Pulmonary artery endothelial cell (primary cell): ENCODE measurements at regions not wholly inside any gene's neighbourhood (a gene's known extent, or its start where the extent isn't known, plus 50 kb on each side); places are given as distances from the start of the nearest gene placed in this dataset.

Experiments
- DNase-seq: peaks from one replicate; pipeline ENCODE4 v3.0.0-alpha.2; 2011; ENCODE audit warnings: low read depth, low spot score

GRCh38 chr10:109504401-109504800 is 418.9 kb downstream of the XPNPEP1 start:
- DNase-seq, result no peak

GRCh38 chr10:109487691-109488090 is 435.6 kb downstream of the XPNPEP1 start:
- no peak for DNase-seq

- DNase-seq, result no peak
Observed at GRCh38 chr10:109480836-109481235, 442.5 kb downstream of the XPNPEP1 start.

- DNase-seq, result no peak
Observed at GRCh38 chr10:109475711-109476421, 447.4 kb downstream of the XPNPEP1 start.

DNA sequence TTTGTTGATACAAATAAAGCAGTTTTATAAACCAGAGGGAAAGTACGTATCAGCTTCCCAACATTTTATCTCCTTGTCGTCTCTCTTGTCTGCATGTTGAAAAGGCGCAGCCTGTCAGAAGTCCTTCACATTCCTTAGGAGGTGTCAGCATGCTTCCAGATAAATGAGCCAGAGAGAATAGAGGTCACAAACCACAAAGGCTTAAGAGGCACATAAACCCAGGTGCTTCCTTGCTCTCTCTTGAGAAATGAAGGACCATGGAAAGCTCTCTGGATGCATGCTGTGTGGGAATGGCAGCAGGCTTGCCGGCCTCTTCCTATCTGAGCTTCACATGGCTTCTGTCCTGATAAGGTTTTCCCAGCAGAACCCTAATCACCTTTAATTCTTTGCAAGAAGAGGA is 448.5 kb downstream of the XPNPEP1 start:
- DNase-seq, result no peak

DNA sequence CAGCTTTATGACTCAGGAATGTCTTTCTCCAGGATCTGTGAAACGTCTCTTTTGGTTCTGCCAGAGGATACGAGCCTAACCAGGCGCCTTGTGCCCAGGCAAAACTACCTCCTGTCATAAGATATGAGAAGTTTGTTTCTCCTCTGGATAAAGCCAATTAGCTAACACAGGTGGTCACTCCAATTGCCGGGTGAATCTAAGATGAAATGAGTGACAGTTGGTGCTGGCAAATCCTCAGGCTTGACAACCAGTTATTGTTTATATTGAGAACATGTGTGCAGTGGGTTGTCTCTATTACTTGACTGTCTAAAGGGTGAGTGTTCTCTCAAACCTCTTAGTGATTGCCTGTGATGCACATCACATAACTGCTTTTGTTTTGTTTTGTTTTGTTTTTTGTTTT is 449.1 kb downstream of the XPNPEP1 start:
- DNase-seq, result no peak

GRCh38 chr10:109467551-109467950 is 455.8 kb downstream of the XPNPEP1 start:
- DNase-seq, result no peak

- no peak for DNase-seq
Observed at GRCh38 chr10:109464949-109465348, 458.4 kb downstream of the XPNPEP1 start.

DNA sequence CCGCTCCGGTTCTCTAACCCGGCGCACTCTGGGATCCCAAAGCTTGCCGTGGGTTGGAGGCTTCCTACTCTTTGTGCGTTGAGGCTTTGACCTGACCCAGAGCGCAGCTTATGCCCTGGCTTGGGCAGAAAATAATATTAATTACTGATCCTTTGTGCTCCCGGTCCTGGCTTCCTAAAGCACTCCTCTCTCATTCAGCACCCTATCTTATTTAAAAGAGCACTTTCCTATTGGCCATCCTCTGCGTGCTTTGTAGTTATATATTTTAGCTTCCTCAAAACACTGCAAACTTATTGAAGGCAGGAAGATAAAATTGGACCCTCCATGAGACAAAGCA is 466.0 kb downstream of the XPNPEP1 start:
- DNase-seq, result no peak

GRCh38 chr10:109456566-109457301 is 466.6 kb downstream of the XPNPEP1 start:
- DNase-seq, result no peak

DNA sequence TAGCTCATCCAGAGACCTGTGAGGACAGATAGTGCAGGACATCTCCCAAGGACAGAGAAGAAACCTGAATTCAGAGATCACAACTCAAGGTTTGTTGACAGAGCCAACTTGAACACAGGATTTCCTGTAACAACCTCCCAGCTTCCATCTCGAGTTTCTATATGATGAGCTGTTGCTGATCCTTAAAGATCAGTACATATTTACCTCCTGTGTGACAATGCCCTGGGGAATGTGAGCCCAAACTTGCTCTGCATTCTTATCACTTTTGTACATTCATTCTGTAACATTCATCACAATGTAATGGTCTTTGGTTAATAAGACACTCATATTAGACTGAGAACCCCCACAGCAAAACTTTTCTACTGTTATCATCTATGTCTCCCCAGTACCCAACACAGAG is 468.6 kb downstream of the XPNPEP1 start:
- no peak for DNase-seq

GRCh38 chr10:109451879-109452278 is 471.4 kb downstream of the XPNPEP1 start:
- no peak for DNase-seq

DNA sequence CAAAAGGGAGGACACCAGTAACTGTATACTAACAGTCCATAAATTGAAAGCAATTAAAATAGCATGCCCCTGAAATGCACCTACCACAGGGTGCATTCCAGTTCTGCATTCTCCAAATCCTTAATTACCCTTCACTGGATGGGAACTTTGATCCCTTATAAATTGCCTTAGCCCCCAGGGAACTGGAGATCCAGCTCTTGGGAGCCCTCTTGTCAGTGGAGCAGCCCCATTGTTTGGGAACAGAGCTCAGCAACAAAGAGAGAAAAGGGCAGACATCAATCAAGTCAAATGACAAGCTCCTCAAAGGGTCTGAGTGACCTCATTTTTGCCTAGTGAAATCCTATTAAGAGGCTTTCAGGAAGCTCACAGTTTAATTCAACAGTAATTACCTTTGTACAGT is 472.6 kb downstream of the XPNPEP1 start:
- no peak for DNase-seq

DNA sequence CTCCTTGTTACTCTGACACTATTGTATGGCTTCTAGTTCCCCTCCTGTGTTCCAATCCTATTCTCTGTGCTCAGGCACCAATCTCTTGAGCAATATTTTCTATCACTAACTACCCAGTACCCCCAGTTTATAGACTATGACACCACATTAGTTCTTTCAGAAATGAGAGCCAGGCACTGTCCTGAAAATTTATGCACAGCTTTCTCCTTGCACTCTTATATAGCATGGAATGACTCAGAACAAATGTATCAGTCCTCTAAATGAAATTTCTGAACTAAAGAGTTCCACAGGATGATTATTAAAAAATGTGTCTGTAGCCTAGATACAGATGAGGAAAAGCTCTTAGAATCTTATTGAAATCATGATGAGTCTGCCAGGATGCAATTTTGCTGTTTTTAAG is 489.9 kb downstream of the XPNPEP1 start:
- DNase-seq, result no peak

GRCh38 chr10:109432281-109432680 is 491.0 kb downstream of the XPNPEP1 start:
- DNase-seq, result no peak

DNA sequence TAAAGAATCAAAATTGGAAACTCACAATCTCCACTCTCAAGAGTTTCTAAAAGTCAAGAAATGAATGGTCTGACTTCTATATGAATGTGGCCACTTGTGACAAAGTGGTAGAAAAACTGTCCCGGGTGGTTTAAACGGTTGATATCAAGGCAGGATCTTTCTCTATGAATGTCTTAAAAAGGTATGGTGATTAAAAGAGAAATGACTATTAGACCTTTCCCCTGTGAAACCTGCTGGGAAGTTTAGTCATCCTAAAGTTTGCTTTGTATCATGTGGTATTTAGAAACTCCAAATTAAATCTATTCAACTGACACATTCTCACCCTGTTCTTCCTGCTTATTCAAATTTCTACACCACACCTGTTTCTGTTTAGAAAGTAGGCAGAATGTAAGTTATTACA is 492.5 kb downstream of the XPNPEP1 start:
- DNase-seq, result no peak

GRCh38 chr10:109430043-109430760 is 493.1 kb downstream of the XPNPEP1 start:
- no peak for DNase-seq

DNA sequence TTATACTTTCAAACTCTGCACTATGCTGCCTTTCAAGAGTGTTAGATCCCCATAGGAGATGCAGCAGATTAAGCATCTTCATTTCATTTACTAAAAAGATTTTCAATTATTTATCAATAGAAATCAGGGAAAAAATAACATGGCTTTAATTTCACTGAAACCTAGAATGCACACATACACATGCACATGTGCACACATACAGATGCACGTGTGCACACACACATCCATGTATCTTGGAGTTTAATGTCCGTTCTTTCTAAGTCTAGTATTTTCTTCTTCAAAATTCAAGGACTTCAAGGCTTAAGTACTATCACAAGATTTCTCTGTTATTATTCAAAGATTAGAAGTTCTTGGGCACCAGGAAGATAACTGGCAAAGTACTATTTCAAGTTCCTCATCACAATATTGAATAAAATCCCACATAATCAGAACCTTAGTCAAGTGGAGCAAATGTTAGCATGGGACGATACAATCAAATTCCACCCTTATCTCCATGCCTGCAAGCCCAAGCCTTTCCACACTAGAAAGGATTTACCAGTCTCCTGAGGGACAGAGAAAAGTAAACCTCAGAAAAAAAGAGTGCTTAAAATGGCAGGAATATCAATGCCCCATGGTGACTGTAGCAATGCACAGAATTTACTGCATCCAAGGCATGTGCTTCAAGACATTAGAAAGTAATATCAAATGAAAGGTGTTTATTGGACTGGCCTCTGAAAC is 494.4 kb downstream of the XPNPEP1 start:
- DNase-seq, result no peak

- no peak for DNase-seq
Observed at GRCh38 chr10:109427411-109427810, 495.9 kb downstream of the XPNPEP1 start.

DNA sequence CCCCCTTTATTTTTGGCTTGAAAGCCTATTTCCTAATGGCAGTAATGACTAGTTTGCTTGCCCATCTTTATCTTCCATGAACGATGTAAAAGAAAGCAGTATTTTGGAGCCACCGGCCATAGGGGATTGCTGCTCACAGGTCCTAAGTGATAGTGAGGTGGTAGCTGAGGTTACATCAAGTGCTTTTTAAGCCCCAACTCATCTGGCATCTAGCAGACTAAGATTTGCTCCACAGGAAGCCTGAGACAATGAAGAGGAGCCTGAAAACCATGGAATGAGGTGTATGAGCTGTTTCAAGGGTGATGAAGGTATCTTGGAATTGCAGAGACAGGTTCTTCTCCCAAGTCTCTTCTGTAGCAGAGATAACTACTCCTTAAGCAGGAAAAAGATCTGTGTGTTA is 496.3 kb downstream of the XPNPEP1 start:
- no peak for DNase-seq

- no peak for DNase-seq
Observed at GRCh38 chr10:109418795-109419194, 504.5 kb downstream of the XPNPEP1 start.

DNA sequence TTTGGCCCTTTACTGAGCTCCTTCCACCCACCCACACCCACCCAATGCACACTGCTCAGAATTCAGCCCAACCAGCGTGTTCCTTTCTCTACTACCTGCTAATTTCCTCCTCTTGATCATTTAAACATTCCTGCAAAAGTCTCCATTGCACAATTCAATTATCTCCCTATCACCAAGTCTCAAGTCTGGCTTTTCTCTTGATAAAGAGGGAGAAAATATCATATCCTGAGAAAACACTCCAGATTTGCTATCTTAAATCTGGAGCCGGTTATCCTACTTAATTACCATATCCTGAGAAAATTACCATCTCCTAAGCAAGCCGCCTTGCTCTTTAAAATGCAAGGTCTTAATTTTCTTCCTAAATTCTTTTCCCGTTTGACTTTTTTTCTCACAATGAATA is 505.5 kb downstream of the XPNPEP1 start:
- no peak for DNase-seq
